Ishikawa (cell line): ENCODE measurements at regions not wholly inside any gene's neighbourhood (a gene's known extent, or its start where the extent isn't known, plus 50 kb on each side); places are given as distances from the start of the nearest gene placed in this dataset.

ENCODE experiments used
- CEBPB ChIP-seq: IDR thresholded peaks from 2 replicates; pipeline ENCODE4 v1.6.1; 2012
- CREB1 ChIP-seq: IDR thresholded peaks from 2 replicates; pipeline ENCODE4 v1.6.1; 2012; ENCODE audit warnings: low read depth
- EGR1 ChIP-seq: IDR thresholded peaks from 2 replicates; pipeline ENCODE4 v1.6.1; 2012
- EP300 ChIP-seq: IDR thresholded peaks from 2 replicates; pipeline ENCODE4 v1.6.1; 2012; ENCODE audit warnings: borderline replicate concordance
- FOXM1 ChIP-seq: IDR thresholded peaks from 2 replicates; pipeline ENCODE4 v1.6.1; 2012; ENCODE audit warnings: low read depth, borderline replicate concordance
- MAX ChIP-seq: IDR thresholded peaks from 2 replicates; pipeline ENCODE4 v1.6.1; 2012
- NFIC ChIP-seq: IDR thresholded peaks from 2 replicates; pipeline ENCODE4 v1.6.1; 2012
- RAD21 ChIP-seq: IDR thresholded peaks from 2 replicates; pipeline ENCODE4 v1.6.1; 2012; ENCODE audit warnings: low read depth
- REST ChIP-seq: IDR thresholded peaks from 2 replicates; pipeline ENCODE4 v1.6.1; 2012; ENCODE audit warnings: low read depth, mild to moderate bottlenecking
- TAF1 ChIP-seq: IDR thresholded peaks from 2 replicates; pipeline ENCODE4 v1.6.1; 2012; ENCODE audit warnings: low read depth, mild to moderate bottlenecking
- TCF12 ChIP-seq: IDR thresholded peaks from 2 replicates; pipeline ENCODE4 v1.6.1; 2012; ENCODE audit warnings: low read depth
- TEAD4 ChIP-seq: IDR thresholded peaks from 2 replicates; pipeline ENCODE4 v1.6.1; 2012
- USF1 ChIP-seq: IDR thresholded peaks from 2 replicates; pipeline ENCODE4 v1.6.1; 2012
- YY1 ChIP-seq: IDR thresholded peaks from 2 replicates; pipeline ENCODE4 v1.6.1; 2012; ENCODE audit warnings: low read depth
- ZBTB7A ChIP-seq: IDR thresholded peaks from 2 replicates; pipeline ENCODE4 v1.6.1; 2012; ENCODE audit warnings: low read depth

GRCh38 chr13:40494513-40494912 lies 171.9 kb downstream of the FOXO1 start:
- TF ChIP-seq YY1 (no peak), REST (no peak), EGR1 (no peak), FOXM1 (no peak), CEBPB (no peak), TEAD4 (no peak), EP300 (no peak), USF1 (no peak), NFIC (no peak), TAF1 (no peak), CREB1 (no peak), TCF12 (no peak), RAD21 (no peak), MAX (no peak), ZBTB7A (no peak)

GRCh38 chr13:40494946-40495620 lies 171.4 kb downstream of the FOXO1 start:
- TF ChIP-seq CREB1, result no peak
- TF ChIP-seq EGR1, result no peak
- no peak for TF ChIP-seq TEAD4
- TF ChIP-seq TCF12, result no peak
- no peak for TF ChIP-seq RAD21
- TF ChIP-seq YY1, result no peak
- TF ChIP-seq REST, result no peak
- no peak for TF ChIP-seq EP300
- TF ChIP-seq USF1, result no peak
- TF ChIP-seq MAX, result no peak
- TF ChIP-seq CEBPB, result no peak
- TF ChIP-seq NFIC, result no peak
- no peak for TF ChIP-seq ZBTB7A
- TF ChIP-seq TAF1, result no peak
- TF ChIP-seq FOXM1, result no peak

GRCh38 chr13:40495621-40496001 lies 170.8 kb downstream of the FOXO1 start:
- TF ChIP-seq CEBPB, result no peak
- no peak for TF ChIP-seq YY1
- TF ChIP-seq EP300, result no peak
- no peak for TF ChIP-seq FOXM1
- no peak for TF ChIP-seq TCF12
- TF ChIP-seq EGR1, result no peak
- TF ChIP-seq TEAD4, result no peak
- no peak for TF ChIP-seq NFIC
- TF ChIP-seq RAD21, result no peak
- TF ChIP-seq MAX, result no peak
- TF ChIP-seq CREB1, result no peak
- no peak for TF ChIP-seq TAF1
- no peak for TF ChIP-seq ZBTB7A
- TF ChIP-seq REST, result no peak
- TF ChIP-seq USF1, result no peak
